Endothelial cell of umbilical vein (primary cell): ENCODE measurements at regions not wholly inside any gene's neighbourhood (a gene's known extent, or its start where the extent isn't known, plus 50 kb on each side); places are given as distances from the start of the nearest gene placed in this dataset.

ENCODE experiments used
- BruUV-seq: library from RNA; stranded (reverse); fragments of 400-500 nt; replicated peaks from 2 replicates; lab custom pipeline; 2021; lab: Mats Ljungman, UMichigan
- CTCF ChIA-PET: fragments of 300-600, 350-600 bp; sonication (Branson Sonifier 250); formaldehyde crosslinking; loops from one replicate; lab custom pipeline; 2021; ENCODE audit warnings: antibody characterized with exemption, inconsistent platforms; lab: Charles Lee
- POLR2A ChIA-PET: fragments of 300-600, 350-600 bp; sonication (Branson Sonifier 250); formaldehyde crosslinking; loops from one replicate; lab custom pipeline; 2021; ENCODE audit warnings: antibody characterized with exemption, inconsistent platforms; lab: Charles Lee
- DNase-seq: peaks from one replicate; pipeline ENCODE4 v3.0.0-alpha.2; 2011; ENCODE audit warnings: low read depth, low spot score
- FAIRE-seq: peaks from 2 replicates; lab custom pipeline; 2011; peaks lifted over from hg19 to GRCh38; lab: Jason Lieb, UNC
- H2AFZ ChIP-seq: 2 replicates; pipeline ENCODE4 v1.6.0; 2012; ENCODE audit warnings: low read depth, low read length, control low read depth, inconsistent platforms
- H3K27ac ChIP-seq: 2 replicates; pipeline ENCODE4 v1.5.1; 2011; ENCODE audit warnings: low read depth, mild to moderate bottlenecking, control low read depth, low read length, moderate library complexity; ENCODE audit not compliant: insufficient read depth
- H3K27me3 ChIP-seq, 2 experiments: 2 replicates each; pipeline versions ENCODE4 v1.6.0 to v1.6.1; 2011; ENCODE audit warnings: low read length in 2 of 2, mixed read lengths in 1 of 2; ENCODE audit not compliant: control insufficient read depth in 2 of 2, insufficient read depth in 2 of 2
- H3K36me3 ChIP-seq, 2 experiments: 2 replicates in 1 of 2; 3 replicates in 1 of 2; pipeline ENCODE4 v1.5.1; 2011; ENCODE audit warnings: low read length in 2 of 2, mild to moderate bottlenecking in 1 of 2, moderate library complexity in 1 of 2; ENCODE audit not compliant: control insufficient read depth in 2 of 2, insufficient read depth in 2 of 2; ENCODE audit errors: extremely low read depth in 1 of 2
- H3K4me1 ChIP-seq: 3 replicates; pipeline ENCODE4 v1.5.1; 2011; ENCODE audit warnings: mild to moderate bottlenecking, low read length; ENCODE audit not compliant: control insufficient read depth, insufficient read depth; ENCODE audit errors: extremely low read depth
- H3K4me2 ChIP-seq: 2 replicates; pipeline ENCODE4 v1.6.1; 2011; ENCODE audit warnings: low read length, control low read depth, mixed read lengths; ENCODE audit not compliant: insufficient read depth
- H3K4me3 ChIP-seq, 3 experiments: fragments of 200-600 bp in 1 of 3; sonication (generic), shearing (Covaris generic) in 1 of 3; replicated peaks in 1 of 3; 2 replicates each; pipeline ENCODE4 v1.5.1; 2011 to 2016; ENCODE audit warnings: control low read depth in 3 of 3, low read length in 3 of 3, mild to moderate bottlenecking in 2 of 3, inconsistent platforms in 1 of 3, low read depth in 1 of 3, moderate library complexity in 1 of 3; ENCODE audit not compliant: insufficient read depth in 1 of 3
- H3K79me2 ChIP-seq: 2 replicates; pipeline ENCODE4 v1.6.0; 2012; ENCODE audit warnings: low read length, inconsistent platforms; ENCODE audit not compliant: control insufficient read depth, insufficient read depth
- H3K9ac ChIP-seq: replicated peaks from 2 replicates; pipeline ENCODE3; 2011; ENCODE audit warnings: low read length, control low read depth; ENCODE audit not compliant: insufficient read depth; ENCODE audit errors: extremely low read depth
- H3K9me1 ChIP-seq: replicated peaks from 3 replicates; pipeline ENCODE4 v1.6.0; 2011; ENCODE audit warnings: mild to moderate bottlenecking, low read length; ENCODE audit not compliant: control insufficient read depth, insufficient read depth; ENCODE audit errors: extremely low read depth
- H3K9me3 ChIP-seq: replicated peaks from 2 replicates; pipeline ENCODE4 v1.5.1; 2012; ENCODE audit warnings: low read length, inconsistent platforms; ENCODE audit not compliant: control insufficient read depth, insufficient read depth
- H4K20me1 ChIP-seq: replicated peaks from 2 replicates; pipeline ENCODE3; 2011; ENCODE audit warnings: mild to moderate bottlenecking, low read length; ENCODE audit not compliant: control insufficient read depth, insufficient read depth; ENCODE audit errors: extremely low read depth
- EZH2 ChIP-seq: IDR thresholded peaks from 2 replicates; pipeline ENCODE4 v1.6.1; 2012; ENCODE audit warnings: borderline replicate concordance, low read depth, mild to moderate bottlenecking, moderate library complexity, low read length, inconsistent platforms; ENCODE audit not compliant: severe bottlenecking
- FOS ChIP-seq: IDR thresholded peaks from 2 replicates; pipeline ENCODE4 v1.6.1; 2011; ENCODE audit warnings: mild to moderate bottlenecking, low read length, moderate library complexity, borderline replicate concordance; ENCODE audit not compliant: insufficient read depth
- GATA2 ChIP-seq: IDR thresholded peaks from 2 replicates; pipeline ENCODE4 v1.7.0; 2011; ENCODE audit warnings: low read depth, mild to moderate bottlenecking, moderate library complexity, mixed read lengths, low read length; ENCODE audit not compliant: insufficient read length, insufficient read depth
- JUN ChIP-seq: IDR thresholded peaks from 2 replicates; pipeline ENCODE4 v1.6.1; 2011; ENCODE audit warnings: borderline replicate concordance, low read depth; ENCODE audit not compliant: insufficient read length, insufficient read depth
- MAX ChIP-seq: IDR thresholded peaks from 2 replicates; pipeline ENCODE4 v1.6.1; 2011; ENCODE audit not compliant: insufficient read depth, insufficient read length
- MYC ChIP-seq: IDR thresholded peaks from one replicate; pipeline ENCODE4 v1.6.1; 2011; ENCODE audit warnings: mild to moderate bottlenecking, low read depth, low read length
- POLR2A ChIP-seq: IDR thresholded peaks from 2 replicates; pipeline ENCODE4 v1.6.1; 2012; ENCODE audit warnings: low read depth, mild to moderate bottlenecking, control low read depth, low read length
- POLR2AphosphoS5 ChIP-seq: IDR thresholded peaks from 2 replicates; pipeline ENCODE4 v1.6.1; 2012; ENCODE audit warnings: low read depth, mild to moderate bottlenecking, control low read depth, low read length, moderate library complexity; ENCODE audit not compliant: insufficient read depth
- dilution Hi-C: fragments of 300-500 bp; cut with MboI; formaldehyde crosslinking; loops from one replicate; pipeline ENCODE4 v1.15.0; 2019; ENCODE audit warnings: low sequenced_read_pairs; ENCODE audit not compliant: extremely low pct_ligation_motif_present
- intact Hi-C: fragments of 100-400 bp; cut with micrococcal nuclease; formaldehyde crosslinking; loops from one replicate; pipeline ENCODE4 v1.10.0; 2022
- TF ChIP-seq, protein P1 (sequence below), 2 donors: IDR thresholded peaks; 1 replicate in 1 of 2; 2 replicates in 1 of 2; pipeline ENCODE4 v1.5.1; 2011; ENCODE audit warnings: low read length in 2 of 2, mild to moderate bottlenecking in 2 of 2, moderate library complexity in 2 of 2, control low read depth in 1 of 2, inconsistent platforms in 1 of 2, low read depth in 1 of 2; ENCODE audit not compliant: insufficient read depth in 1 of 2; ENCODE audit errors: extremely low read depth in 1 of 2

DNA sequence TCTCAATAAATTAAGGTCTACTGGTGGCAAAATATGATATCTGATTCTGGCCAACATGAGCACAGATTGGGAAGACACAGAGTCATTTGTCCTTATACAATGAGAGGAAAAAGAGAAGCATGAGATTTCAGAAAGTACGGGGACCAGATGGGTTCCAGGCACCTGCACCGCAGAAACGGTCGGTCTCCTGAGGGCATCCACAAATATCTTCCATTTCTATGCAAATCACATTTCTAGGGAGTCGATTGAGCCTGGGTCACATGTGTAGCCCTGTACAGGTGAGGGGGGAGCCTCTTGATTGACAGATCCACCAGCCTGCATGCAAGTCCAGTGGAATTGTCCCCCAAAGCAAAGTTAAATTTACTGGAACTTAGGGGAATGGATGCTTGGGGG is 415.6 kb downstream of the NPHP4 start:
- Histone ChIP-seq H3K27me3 (no peaks in the 10 kb centered on the region), H3K4me1 (no peaks in the 10 kb centered on the region), H4K20me1 (no peaks in the 10 kb centered on the region), H3K4me2 (no peak overlapping the region), H3K36me3 (no peaks in the 10 kb centered on the region), H3K9me1 (no peaks in the 10 kb centered on the region), H3K4me3 (no peak overlapping the region), H2AFZ (no peak overlapping the region), H3K9ac (no peak overlapping the region), H3K27ac (no peak overlapping the region), H3K79me2 (no peaks in the 10 kb centered on the region), H3K9me3 (no peaks in the 10 kb centered on the region)
- BruUV-seq = no TSS peak
- dilution Hi-C loops = no loop called here
- intact Hi-C loops = no loop called here
- DNase-seq (no peak), FAIRE-seq (no peak)
- ChIA-PET CTCF (no interaction called here), POLR2A (no interaction called here)
- TF ChIP-seq GATA2 (no peak), POLR2A (no peak), MAX (no peak), MYC (no peak), JUN (no peak), POLR2AphosphoS5 (no peak), EZH2 (no peak), FOS (no peak)
- TF ChIP-seq, protein P1, sequence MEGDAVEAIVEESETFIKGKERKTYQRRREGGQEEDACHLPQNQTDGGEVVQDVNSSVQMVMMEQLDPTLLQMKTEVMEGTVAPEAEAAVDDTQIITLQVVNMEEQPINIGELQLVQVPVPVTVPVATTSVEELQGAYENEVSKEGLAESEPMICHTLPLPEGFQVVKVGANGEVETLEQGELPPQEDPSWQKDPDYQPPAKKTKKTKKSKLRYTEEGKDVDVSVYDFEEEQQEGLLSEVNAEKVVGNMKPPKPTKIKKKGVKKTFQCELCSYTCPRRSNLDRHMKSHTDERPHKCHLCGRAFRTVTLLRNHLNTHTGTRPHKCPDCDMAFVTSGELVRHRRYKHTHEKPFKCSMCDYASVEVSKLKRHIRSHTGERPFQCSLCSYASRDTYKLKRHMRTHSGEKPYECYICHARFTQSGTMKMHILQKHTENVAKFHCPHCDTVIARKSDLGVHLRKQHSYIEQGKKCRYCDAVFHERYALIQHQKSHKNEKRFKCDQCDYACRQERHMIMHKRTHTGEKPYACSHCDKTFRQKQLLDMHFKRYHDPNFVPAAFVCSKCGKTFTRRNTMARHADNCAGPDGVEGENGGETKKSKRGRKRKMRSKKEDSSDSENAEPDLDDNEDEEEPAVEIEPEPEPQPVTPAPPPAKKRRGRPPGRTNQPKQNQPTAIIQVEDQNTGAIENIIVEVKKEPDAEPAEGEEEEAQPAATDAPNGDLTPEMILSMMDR (IDR thresholded peaks at IDR 0.05; ENCODE audit: extremely low read depth in 1 of 2, insufficient read depth in 1 of 2, low read depth in 1 of 2, low read length in 2 of 2) = no peak
